GM12892 (cell line): ENCODE measurements at regions not wholly inside any gene's neighbourhood (a gene's known extent, or its start where the extent isn't known, plus 50 kb on each side); places are given as distances from the start of the nearest gene placed in this dataset.

Source experiments
- POLR2A ChIP-seq: IDR thresholded peaks from 2 replicates; pipeline ENCODE4 v1.6.1; 2011; ENCODE audit warnings: low read depth, low read length, control low read depth
- POLR2AphosphoS5 ChIP-seq: IDR thresholded peaks from 2 replicates; pipeline ENCODE4 v1.6.1; 2011; ENCODE audit warnings: low read depth, low read length, control low read depth

DNA sequence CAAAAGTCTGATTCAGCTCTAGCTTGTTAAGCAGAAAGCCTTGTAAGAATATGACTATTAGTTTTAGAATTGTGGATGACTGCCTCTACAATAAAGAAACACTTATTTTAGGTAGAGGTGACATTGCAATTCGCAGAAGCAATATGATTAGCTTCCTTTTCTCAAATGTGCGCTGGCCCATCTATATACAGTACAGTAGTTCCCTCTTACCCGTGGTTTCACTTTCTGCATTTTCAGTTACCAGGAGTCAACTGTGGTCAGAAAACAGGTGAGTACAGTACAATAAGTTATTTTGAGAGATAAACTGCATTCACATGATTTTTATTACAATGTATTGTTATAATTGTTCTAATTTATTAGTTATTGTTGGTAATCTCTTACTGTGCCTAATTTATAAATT is 405.1 kb downstream of the GPD2 start:
- TF ChIP-seq POLR2A (no peak), POLR2AphosphoS5 (no peak)
